HG03460 (cell line): ENCODE measurements at regions not wholly inside any gene's neighbourhood (a gene's known extent, or its start where the extent isn't known, plus 50 kb on each side); places are given as distances from the start of the nearest gene placed in this dataset.

Experiments
- ATAC-seq: cut with Tn5 transposase; IDR thresholded peaks from one replicate; pipeline ENCODE4 v1.9.1; 2021; ENCODE audit not compliant: unreplicated experiment

- no peak for ATAC-seq
Measured at GRCh38 chr10:10294881-10295529, 722.7 kb upstream of the CELF2 start.

- no peak for ATAC-seq
Measured at GRCh38 chr10:10295537-10295936, 722.1 kb upstream of the CELF2 start.

GRCh38 chr10:10302689-10303088 is 715.0 kb upstream of the CELF2 start:
- no peak for ATAC-seq

- no peak for ATAC-seq
Measured at GRCh38 chr10:10307036-10307435, 710.6 kb upstream of the CELF2 start.

GRCh38 chr10:10307551-10307950 is 710.1 kb upstream of the CELF2 start:
- ATAC-seq: no peak

GRCh38 chr10:10310498-10310897 is 707.2 kb upstream of the CELF2 start:
- ATAC-seq: no peak

DNA sequence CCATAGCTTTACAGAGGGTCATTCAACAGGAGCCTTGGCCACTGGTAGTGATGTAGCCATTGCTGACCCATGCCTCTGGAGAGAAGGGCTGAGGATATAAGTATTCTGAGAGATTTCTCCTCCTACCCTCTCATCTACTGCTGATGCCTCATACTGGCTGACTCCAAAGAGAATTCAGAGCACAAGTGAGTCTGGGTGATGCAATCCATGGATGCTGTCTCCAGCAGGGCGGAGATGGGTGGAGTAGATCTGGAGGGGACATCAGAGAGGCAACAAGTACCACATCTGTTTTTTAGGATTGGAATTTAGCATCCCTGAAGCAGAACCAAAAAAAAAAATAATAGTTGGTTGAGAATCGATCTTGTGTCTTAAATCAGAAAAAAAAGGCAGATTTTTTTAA is 705.7 kb upstream of the CELF2 start:
- ATAC-seq: no peak

- ATAC-seq: no peak
Measured at GRCh38 chr10:10313149-10313835, 704.4 kb upstream of the CELF2 start.

GRCh38 chr10:10314626-10315025 is 703.0 kb upstream of the CELF2 start:
- no peak for ATAC-seq

GRCh38 chr10:10315989-10316388 is 701.7 kb upstream of the CELF2 start:
- no peak for ATAC-seq

DNA sequence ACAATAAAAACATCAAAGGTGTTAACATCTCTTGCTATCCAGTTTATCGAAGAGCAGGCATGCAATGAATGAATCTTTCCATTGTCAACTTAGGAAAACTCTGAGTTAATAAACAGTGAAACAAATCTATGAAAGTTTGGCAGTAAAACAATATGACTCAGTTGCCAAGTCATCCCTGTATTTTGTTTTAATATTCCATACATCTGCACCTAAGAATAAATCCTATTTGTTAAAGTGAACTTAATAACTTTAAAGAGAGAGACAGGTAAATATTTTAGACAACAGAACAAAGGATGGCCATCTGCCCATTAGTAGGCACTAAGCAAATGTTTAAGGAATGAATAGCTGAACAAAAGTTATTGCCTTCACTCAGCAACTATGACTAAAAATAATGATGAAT is 700.5 kb upstream of the CELF2 start:
- no peak for ATAC-seq

GRCh38 chr10:10318856-10319255 is 698.8 kb upstream of the CELF2 start:
- ATAC-seq: no peak

- no peak for ATAC-seq
Measured at GRCh38 chr10:10320956-10321355, 696.7 kb upstream of the CELF2 start.

DNA sequence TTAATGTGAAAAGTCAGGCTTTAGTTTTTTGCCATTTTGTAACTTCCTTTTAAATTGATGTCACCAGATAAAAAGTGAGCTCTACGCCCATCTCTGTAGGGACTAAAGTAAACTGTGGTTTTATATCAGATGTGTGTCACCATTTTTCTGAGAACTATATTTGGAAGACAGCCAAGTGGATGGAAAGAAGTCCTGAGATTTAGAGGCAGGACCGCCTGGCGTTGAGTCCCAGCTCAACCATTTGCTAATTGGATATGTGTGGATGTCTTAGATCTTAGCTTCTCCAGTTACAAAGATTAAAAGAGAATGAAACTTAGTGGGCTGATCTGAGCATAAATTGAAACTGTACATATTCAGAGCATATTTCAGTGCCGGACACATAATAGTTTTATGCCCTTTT is 691.6 kb upstream of the CELF2 start:
- no peak for ATAC-seq

DNA sequence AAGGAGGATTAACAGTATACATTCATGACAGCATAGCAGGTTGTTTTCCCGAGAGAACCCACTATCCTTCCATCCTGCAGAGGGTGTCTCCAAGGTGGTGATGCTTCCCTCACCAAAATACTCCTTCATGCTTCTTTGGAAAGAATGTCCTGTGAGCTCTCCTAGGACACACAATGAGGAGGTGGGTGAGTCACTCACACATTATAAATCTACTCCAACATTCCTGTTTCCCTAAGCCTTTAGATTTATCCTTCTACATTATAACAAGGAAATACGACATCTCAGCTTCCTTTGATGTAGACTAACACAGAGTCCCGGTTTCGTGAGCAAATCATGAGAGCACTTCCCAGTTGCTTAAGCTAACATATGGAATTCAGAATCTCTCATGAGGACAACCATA is 689.7 kb upstream of the CELF2 start:
- no peak for ATAC-seq

GRCh38 chr10:10330418-10330817 is 687.3 kb upstream of the CELF2 start:
- no peak for ATAC-seq

- ATAC-seq: no peak
Measured at GRCh38 chr10:10332786-10333185, 684.9 kb upstream of the CELF2 start.

- no peak for ATAC-seq
Measured at GRCh38 chr10:10333622-10334021, 684.0 kb upstream of the CELF2 start.

GRCh38 chr10:10338339-10338738 is 679.3 kb upstream of the CELF2 start:
- ATAC-seq: no peak

DNA sequence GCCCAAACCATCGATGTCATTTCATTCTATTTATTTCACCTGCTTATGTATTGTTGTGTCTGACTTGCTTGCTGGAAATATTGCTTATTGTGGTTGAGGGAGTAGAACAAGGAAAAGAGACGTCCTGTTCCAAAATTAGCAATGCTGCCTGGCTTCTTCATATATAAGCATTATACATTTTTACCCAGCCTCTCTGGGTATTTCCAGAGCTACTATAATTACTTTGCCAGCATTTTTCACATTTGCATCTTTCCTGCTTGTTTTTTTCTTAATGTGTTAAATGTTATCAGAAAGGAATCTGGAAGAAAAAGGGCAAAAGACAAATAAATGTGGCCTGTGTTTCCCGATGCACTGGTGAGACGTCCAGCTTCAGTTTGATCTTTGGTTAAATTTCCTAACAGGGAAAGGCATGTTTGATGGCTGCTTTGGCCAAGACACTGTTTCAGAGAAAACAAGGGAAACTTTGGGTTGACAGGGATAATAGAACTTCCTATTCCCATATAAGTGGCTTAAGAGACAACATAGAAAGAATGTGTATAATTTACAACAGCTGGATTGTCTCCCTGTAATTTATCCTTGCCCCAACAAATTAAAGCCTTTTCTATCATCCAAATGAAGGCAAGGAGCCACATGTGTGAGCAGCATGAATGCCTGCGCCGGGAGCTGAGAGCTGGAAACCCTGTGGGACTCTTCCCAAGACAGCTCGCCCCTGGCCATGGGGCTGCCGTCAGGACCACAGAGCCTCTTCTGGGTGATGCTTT is 671.1 kb upstream of the CELF2 start:
- ATAC-seq: no peak

DNA sequence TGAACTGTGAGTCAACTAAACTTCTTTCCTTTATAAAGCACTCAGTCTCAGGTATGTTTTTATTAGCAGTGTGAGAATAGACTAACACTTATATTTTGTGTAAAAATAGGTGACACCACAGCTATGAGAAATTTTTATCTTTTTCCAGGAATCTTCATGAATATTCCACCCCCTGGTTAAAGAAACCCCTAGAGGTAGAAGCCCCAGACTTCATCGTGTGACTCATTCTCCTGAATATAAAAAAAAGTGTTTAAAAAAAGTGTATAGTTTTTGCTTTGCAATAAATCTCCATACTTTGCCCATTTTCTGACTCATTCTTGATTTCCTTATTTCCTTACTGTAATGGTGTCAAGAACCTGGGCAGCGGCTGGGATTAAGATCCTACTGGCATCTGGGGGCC is 667.6 kb upstream of the CELF2 start:
- no peak for ATAC-seq

- ATAC-seq: no peak
Measured at GRCh38 chr10:10351451-10351850, 666.2 kb upstream of the CELF2 start.
